ENCODE measurements at regions not wholly inside any gene's neighbourhood (a gene's known extent, or its start where the extent isn't known, plus 50 kb on each side); places are given as distances from the start of the nearest gene placed in this dataset.

DNA sequence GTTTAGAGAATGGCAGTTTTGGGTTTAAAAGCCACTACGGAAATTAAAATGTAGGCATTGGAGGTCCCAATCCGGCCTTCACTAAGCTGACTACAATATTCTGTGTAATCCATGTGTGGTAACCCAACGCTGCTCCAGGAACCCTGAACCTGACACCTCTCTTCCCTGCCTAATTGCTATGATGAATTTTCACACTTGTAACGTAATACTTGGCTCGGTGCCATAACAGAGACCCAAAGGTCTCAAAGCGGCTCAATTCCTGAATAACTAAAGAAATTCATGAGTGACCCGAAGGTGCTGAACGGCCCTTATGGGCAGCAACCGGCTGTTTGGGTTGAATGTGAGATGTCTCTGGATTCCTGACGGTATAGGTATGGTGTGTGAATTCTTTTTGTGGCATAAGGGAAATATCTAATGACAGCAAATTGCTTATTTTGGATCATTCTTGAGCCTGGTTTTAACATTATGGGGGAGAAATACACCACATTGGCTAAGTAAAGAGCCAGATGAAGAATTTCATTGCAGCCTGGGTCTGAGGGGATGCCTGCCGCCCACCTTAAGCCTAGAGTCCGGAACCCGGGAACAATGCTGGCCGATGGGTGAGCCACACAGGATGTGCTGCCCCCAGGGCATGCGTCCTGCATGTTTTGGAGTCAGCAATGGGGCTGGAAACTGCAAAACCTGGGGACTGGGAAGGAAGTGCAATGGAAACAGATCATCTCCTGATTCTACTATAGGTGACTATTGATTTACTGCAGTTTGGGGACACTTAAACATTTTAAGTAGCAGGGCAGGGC, 69.7 kb upstream of the FZD8 start:
- TF ChIP-seq POLR2AphosphoS5 (IDR thresholded peaks at IDR 0.05), result no peak
- TF ChIP-seq, protein P1, sequence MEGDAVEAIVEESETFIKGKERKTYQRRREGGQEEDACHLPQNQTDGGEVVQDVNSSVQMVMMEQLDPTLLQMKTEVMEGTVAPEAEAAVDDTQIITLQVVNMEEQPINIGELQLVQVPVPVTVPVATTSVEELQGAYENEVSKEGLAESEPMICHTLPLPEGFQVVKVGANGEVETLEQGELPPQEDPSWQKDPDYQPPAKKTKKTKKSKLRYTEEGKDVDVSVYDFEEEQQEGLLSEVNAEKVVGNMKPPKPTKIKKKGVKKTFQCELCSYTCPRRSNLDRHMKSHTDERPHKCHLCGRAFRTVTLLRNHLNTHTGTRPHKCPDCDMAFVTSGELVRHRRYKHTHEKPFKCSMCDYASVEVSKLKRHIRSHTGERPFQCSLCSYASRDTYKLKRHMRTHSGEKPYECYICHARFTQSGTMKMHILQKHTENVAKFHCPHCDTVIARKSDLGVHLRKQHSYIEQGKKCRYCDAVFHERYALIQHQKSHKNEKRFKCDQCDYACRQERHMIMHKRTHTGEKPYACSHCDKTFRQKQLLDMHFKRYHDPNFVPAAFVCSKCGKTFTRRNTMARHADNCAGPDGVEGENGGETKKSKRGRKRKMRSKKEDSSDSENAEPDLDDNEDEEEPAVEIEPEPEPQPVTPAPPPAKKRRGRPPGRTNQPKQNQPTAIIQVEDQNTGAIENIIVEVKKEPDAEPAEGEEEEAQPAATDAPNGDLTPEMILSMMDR (IDR thresholded peaks at IDR 0.05), result no peak
